MM.1S (cell line): ENCODE measurements at regions not wholly inside any gene's neighbourhood (a gene's known extent, or its start where the extent isn't known, plus 50 kb on each side); places are given as distances from the start of the nearest gene placed in this dataset.

Experiments
- EZH2phosphoT487 ChIP-seq: fragments of 300-600 bp; sonication (generic); IDR thresholded peaks from 2 replicates; pipeline ENCODE4 v1.6.1; 2018; ENCODE audit warnings: antibody characterized with exemption, low read length
- TF ChIP-seq, protein P1 (sequence below): fragments of 300-600 bp; sonication (generic); IDR thresholded peaks from 2 replicates; pipeline ENCODE4 v1.5.1; 2016; ENCODE audit warnings: antibody characterized with exemption, low read length, mixed read lengths

DNA sequence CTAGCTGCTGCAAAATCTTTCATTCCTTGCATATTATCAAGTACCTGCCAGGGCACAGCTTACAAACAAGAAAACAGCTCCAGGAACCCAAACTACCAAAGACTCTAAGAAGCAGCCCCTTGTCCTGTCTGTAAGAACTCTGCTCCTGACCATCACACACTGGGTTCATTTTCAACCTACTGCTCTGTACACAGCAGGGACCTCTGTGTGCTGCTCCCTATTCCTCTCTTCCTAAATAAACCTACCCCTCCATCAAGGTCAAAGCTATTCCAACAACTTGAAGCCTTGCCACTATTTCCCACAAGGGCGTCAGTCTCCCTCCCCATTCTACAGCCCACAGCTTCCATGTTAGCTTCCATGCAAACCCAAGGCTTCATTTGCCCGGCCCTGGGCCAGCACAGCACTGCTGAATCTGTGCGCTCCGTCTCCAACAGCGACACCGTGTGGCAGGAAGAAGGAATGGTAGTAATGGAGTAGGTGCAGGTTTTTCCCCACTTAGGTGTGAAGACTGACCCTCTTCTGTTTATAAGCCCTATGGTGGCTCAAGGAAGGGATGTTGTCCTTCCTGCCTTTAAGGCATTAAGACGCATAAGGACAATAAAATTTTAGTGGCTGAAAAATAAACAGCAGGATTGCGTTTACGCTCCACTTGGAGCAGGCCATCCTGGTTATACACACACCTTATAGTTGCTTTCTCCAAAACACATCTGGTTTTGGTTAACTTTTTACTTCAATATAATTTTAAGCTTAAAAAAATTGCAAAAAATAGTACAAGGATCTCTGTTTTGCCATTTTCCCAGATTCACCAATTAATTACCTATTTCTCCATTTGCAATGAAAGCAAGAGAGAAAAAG lies 115.2 kb upstream of the NXT1 start:
- TF ChIP-seq EZH2phosphoT487, result no peak
- TF ChIP-seq, protein P1, sequence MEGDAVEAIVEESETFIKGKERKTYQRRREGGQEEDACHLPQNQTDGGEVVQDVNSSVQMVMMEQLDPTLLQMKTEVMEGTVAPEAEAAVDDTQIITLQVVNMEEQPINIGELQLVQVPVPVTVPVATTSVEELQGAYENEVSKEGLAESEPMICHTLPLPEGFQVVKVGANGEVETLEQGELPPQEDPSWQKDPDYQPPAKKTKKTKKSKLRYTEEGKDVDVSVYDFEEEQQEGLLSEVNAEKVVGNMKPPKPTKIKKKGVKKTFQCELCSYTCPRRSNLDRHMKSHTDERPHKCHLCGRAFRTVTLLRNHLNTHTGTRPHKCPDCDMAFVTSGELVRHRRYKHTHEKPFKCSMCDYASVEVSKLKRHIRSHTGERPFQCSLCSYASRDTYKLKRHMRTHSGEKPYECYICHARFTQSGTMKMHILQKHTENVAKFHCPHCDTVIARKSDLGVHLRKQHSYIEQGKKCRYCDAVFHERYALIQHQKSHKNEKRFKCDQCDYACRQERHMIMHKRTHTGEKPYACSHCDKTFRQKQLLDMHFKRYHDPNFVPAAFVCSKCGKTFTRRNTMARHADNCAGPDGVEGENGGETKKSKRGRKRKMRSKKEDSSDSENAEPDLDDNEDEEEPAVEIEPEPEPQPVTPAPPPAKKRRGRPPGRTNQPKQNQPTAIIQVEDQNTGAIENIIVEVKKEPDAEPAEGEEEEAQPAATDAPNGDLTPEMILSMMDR, result peak; percentile 67
